OCI-LY3 (cell line): ENCODE measurements at regions not wholly inside any gene's neighbourhood (a gene's known extent, or its start where the extent isn't known, plus 50 kb on each side); places are given as distances from the start of the nearest gene placed in this dataset.

Experiments
- EZH2phosphoT487 ChIP-seq: fragments of 200-600 bp; shearing (Covaris generic); IDR thresholded peaks from 2 replicates; pipeline ENCODE4 v1.6.1; 2018; ENCODE audit warnings: antibody characterized with exemption, mixed run types, low read depth
- TF ChIP-seq, protein P1 (sequence below): fragments of 200-600, 300-600 bp; sonication (generic); IDR thresholded peaks from 2 replicates; pipeline ENCODE4 v1.5.1; 2014; ENCODE audit warnings: antibody characterized with exemption, low read length, low read depth

DNA sequence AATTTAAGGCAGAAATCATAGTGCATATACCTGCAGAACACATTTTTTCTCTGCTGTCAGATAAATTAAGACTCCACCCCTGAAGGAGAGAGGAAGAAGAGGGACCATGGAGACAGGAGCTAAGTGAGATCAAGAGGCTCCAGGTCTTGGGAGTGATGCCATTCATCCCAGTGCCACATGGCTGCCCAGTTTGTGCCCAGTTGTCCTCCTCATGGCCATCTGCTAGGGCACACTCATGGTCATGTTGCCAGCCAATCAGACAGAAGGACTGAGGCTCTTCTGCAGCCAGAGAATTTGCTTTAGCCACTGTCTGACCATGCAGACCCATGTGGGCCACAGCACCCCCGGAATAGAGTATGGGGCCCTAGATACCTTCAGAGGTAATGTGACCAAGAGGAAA lies 270.5 kb upstream of the PROK2 start:
- TF ChIP-seq, protein P1, sequence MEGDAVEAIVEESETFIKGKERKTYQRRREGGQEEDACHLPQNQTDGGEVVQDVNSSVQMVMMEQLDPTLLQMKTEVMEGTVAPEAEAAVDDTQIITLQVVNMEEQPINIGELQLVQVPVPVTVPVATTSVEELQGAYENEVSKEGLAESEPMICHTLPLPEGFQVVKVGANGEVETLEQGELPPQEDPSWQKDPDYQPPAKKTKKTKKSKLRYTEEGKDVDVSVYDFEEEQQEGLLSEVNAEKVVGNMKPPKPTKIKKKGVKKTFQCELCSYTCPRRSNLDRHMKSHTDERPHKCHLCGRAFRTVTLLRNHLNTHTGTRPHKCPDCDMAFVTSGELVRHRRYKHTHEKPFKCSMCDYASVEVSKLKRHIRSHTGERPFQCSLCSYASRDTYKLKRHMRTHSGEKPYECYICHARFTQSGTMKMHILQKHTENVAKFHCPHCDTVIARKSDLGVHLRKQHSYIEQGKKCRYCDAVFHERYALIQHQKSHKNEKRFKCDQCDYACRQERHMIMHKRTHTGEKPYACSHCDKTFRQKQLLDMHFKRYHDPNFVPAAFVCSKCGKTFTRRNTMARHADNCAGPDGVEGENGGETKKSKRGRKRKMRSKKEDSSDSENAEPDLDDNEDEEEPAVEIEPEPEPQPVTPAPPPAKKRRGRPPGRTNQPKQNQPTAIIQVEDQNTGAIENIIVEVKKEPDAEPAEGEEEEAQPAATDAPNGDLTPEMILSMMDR = no peak
- no peak for TF ChIP-seq EZH2phosphoT487
